AG04449 (cell line): ENCODE measurements at regions not wholly inside any gene's neighbourhood (a gene's known extent, or its start where the extent isn't known, plus 50 kb on each side); places are given as distances from the start of the nearest gene placed in this dataset.

Experiments used
- CTCF ChIA-PET: fragments of 350-600 bp; formaldehyde crosslinking; extraction: SDS; loops from one replicate; lab custom pipeline; 2021; ENCODE audit warnings: antibody characterized with exemption; lab: Yijun Ruan, JAX
- POLR2A ChIA-PET: fragments of 400-600, 350-600 bp; formaldehyde crosslinking; extraction: SDS; loops from one replicate; lab custom pipeline; 2020; ENCODE audit warnings: antibody characterized with exemption, inconsistent platforms; lab: Yijun Ruan, JAX
- DNase-seq: peaks from one replicate; pipeline ENCODE4 v3.0.0-alpha.2; 2010; ENCODE audit warnings: low read depth, low spot score
- H3K4me3 ChIP-seq: 2 replicates; pipeline ENCODE4 v1.5.1; 2011; ENCODE audit warnings: low read depth, mild to moderate bottlenecking, control low read depth, low read length
- CTCF ChIP-seq: IDR thresholded peaks from one replicate; pipeline ENCODE4 v1.5.1; 2011; ENCODE audit warnings: mild to moderate bottlenecking, moderate library complexity, low read length, control low read depth, inconsistent platforms; ENCODE audit not compliant: insufficient read depth; ENCODE audit errors: missing control alignments

GRCh38 chr6:11831653-11832052, 53.0 kb upstream of the ADTRP start:
- no peak overlapping the region for H3K4me3 ChIP-seq
- no peak for DNase-seq
- ChIA-PET POLR2A (no interaction called here), CTCF (no interaction called here)
- no peak for TF ChIP-seq CTCF

GRCh38 chr6:11830520-11830919, 51.9 kb upstream of the ADTRP start:
- H3K4me3 ChIP-seq, result no peak overlapping the region
- ChIA-PET POLR2A (no interaction called here), CTCF (no interaction called here)
- no peak for DNase-seq
- TF ChIP-seq CTCF, result no peak

- no peak overlapping the region for H3K4me3 ChIP-seq
- CTCF ChIA-PET, result no interaction called here
- POLR2A ChIA-PET, result no interaction called here
- DNase-seq, result no peak
- no peak for TF ChIP-seq CTCF
Measured at GRCh38 chr6:11830105-11830504, 51.5 kb upstream of the ADTRP start.

- no peak for TF ChIP-seq CTCF
- DNase-seq, result no peak
- ChIA-PET POLR2A (no interaction called here), CTCF (no interaction called here)
- no peak overlapping the region for H3K4me3 ChIP-seq
Measured at GRCh38 chr6:11828262-11828870, 49.8 kb upstream of the ADTRP start.
